ENCODE measurements at regions not wholly inside any gene's neighbourhood (a gene's known extent, or its start where the extent isn't known, plus 50 kb on each side); places are given as distances from the start of the nearest gene placed in this dataset.

DNA sequence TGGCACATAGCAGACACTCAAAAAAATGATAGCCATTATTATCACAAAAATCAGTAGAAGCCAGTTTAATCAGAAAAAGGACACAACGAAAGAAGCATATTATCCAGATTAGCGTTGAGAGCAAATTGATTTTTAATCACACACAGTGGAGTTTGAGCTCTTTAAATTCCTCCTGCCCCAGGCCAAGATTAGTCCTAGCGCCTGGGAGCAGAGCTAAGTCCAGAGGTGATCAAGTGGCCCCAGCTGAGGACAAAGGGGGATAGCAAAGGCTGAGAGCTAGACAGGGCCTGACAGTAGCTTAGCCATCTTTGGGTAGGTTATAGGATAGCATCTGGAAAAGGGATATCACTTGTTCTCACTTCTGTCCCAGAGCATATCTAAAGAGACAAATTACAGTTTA lies 133.6 kb downstream of the NXPE2 start:
- TF ChIP-seq, protein P1, sequence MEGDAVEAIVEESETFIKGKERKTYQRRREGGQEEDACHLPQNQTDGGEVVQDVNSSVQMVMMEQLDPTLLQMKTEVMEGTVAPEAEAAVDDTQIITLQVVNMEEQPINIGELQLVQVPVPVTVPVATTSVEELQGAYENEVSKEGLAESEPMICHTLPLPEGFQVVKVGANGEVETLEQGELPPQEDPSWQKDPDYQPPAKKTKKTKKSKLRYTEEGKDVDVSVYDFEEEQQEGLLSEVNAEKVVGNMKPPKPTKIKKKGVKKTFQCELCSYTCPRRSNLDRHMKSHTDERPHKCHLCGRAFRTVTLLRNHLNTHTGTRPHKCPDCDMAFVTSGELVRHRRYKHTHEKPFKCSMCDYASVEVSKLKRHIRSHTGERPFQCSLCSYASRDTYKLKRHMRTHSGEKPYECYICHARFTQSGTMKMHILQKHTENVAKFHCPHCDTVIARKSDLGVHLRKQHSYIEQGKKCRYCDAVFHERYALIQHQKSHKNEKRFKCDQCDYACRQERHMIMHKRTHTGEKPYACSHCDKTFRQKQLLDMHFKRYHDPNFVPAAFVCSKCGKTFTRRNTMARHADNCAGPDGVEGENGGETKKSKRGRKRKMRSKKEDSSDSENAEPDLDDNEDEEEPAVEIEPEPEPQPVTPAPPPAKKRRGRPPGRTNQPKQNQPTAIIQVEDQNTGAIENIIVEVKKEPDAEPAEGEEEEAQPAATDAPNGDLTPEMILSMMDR (conservative IDR thresholded peaks at IDR 0.05): no peak
- Mint-ChIP-seq H3K9me3 (no peaks in the 10 kb centered on the region), H3K4me3 (no peak overlapping the region), H3K27me3 (peaks cover 4% of the 10 kb centered on the region), H3K36me3 (no peaks in the 10 kb centered on the region), H3K27ac (no peak overlapping the region), H3K4me1 (ENCODE audit: unreplicated experiment) (no peaks in the 10 kb centered on the region)
- DNase-seq (ENCODE audit: extremely low spot score, unreplicated experiment): no peak

DNA sequence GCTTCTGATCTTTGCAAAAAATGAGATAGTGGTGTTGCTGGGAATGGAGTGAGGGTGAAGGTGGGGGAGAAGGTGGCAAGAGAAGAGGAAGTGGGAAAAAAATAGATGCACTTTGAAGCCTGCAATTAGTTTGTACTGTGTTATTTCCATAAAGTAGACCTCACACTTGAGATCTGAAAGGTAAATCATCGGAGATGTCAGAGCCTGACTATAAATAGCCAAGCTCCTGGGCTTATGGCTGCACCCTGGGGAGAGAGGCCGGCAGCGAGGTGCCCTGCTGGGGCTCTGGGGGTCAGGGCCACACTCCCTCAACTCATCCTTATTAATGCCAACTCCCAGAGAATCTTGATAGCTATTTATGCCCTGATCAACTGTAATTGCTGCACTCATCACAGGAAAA lies 134.4 kb downstream of the NXPE2 start:
- Mint-ChIP-seq H3K36me3 (no peaks in the 10 kb centered on the region), H3K27me3 (peaks cover 4% of the 10 kb centered on the region), H3K4me3 (no peak overlapping the region), H3K9me3 (no peaks in the 10 kb centered on the region), H3K4me1 (ENCODE audit: unreplicated experiment) (no peaks in the 10 kb centered on the region), H3K27ac (no peak overlapping the region)
- TF ChIP-seq, protein P1 (conservative IDR thresholded peaks at IDR 0.05): no peak
- no peak for DNase-seq (ENCODE audit: extremely low spot score, unreplicated experiment)

DNA sequence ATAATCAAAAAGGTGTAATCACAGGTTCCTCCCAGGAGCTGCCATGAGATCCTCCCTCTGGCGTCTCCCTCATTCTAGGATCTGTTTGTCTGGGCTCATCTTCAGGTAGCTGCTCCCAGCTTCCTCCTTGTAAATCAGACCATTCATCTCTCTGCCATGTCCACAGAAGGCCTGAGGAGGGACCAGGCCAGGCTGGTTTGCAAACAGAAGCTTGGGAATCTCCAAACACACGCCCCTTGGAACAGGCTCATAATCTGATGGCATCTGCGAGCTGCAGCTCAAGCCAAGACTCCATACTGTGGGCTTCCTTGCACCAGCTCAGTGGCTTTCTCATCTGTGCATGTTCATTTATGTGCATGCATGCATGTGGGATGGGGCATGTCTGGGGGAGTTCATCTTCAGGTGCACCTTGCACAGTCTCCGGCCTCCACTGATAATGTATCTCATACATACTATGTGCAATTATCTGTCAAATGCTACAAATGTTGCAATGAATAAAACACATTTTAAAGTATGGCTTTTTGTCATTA lies 134.9 kb downstream of the NXPE2 start:
- TF ChIP-seq, protein P1 (conservative IDR thresholded peaks at IDR 0.05): no peak
- no peaks in the 10 kb centered on the region for H3K9me3 Mint-ChIP-seq
- no peak for DNase-seq (ENCODE audit: extremely low spot score, unreplicated experiment)
- no peaks in the 10 kb centered on the region for H3K4me1 Mint-ChIP-seq (ENCODE audit: unreplicated experiment)
- H3K27ac Mint-ChIP-seq: no peak overlapping the region
- H3K27me3 Mint-ChIP-seq: peaks cover 4% of the 10 kb centered on the region
- H3K36me3 Mint-ChIP-seq: no peaks in the 10 kb centered on the region
- H3K4me3 Mint-ChIP-seq: no peak overlapping the region

DNA sequence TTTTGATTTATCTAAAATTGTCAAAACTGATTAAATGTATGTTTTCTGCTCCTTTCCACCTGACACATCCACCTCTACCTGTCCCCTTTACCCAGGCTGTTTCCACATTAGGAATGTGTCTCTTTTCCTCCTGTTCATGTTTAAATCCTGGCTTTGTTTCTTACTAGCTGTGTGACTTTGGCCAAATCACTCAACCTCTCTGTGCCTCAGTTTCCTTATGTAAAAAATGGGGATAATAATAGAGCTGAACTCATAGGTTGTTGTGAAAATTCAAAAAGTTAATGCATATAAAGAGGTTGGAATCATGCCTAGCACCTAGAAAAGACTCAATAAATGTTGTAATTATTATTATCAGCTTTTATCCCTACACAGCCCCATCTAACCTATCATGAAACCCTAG lies 136.8 kb downstream of the NXPE2 start:
- TF ChIP-seq, protein P1 (conservative IDR thresholded peaks at IDR 0.05): no peak
- peaks cover 4% of the 10 kb centered on the region for H3K4me1 Mint-ChIP-seq (ENCODE audit: unreplicated experiment)
- no peak overlapping the region for H3K27ac Mint-ChIP-seq
- no peaks in the 10 kb centered on the region for H3K9me3 Mint-ChIP-seq
- peaks cover 9% of the 10 kb centered on the region for H3K27me3 Mint-ChIP-seq
- no peaks in the 10 kb centered on the region for H3K36me3 Mint-ChIP-seq
- no peak overlapping the region for H3K4me3 Mint-ChIP-seq
- DNase-seq (ENCODE audit: extremely low spot score, unreplicated experiment): no peak

DNA sequence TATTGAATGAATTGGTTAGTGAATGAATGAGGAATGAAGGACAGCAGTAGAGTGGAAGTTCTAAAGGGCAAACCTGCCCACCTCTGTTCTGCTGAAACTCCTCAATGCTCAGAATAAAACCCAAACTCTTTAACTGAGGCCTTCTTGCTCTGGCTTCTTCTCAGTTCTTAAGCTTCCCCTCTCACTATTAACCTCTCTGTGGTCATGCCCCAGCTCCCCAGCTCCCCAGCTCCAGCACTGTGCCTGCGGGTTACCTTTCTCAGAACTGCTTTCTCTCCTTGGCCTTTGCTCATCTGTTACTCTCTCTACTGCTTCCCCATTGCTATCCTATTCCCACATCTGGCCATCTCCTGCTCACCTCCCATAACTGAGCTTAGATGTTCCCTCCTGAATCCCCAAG lies 137.4 kb downstream of the NXPE2 start:
- H3K27me3 Mint-ChIP-seq: peaks cover 9% of the 10 kb centered on the region
- H3K4me3 Mint-ChIP-seq: no peak overlapping the region
- no peaks in the 10 kb centered on the region for H3K36me3 Mint-ChIP-seq
- H3K27ac Mint-ChIP-seq: no peak overlapping the region
- TF ChIP-seq, protein P1 (conservative IDR thresholded peaks at IDR 0.05): no peak
- peaks cover 4% of the 10 kb centered on the region for H3K4me1 Mint-ChIP-seq (ENCODE audit: unreplicated experiment)
- no peaks in the 10 kb centered on the region for H3K9me3 Mint-ChIP-seq
- no peak for DNase-seq (ENCODE audit: extremely low spot score, unreplicated experiment)

DNA sequence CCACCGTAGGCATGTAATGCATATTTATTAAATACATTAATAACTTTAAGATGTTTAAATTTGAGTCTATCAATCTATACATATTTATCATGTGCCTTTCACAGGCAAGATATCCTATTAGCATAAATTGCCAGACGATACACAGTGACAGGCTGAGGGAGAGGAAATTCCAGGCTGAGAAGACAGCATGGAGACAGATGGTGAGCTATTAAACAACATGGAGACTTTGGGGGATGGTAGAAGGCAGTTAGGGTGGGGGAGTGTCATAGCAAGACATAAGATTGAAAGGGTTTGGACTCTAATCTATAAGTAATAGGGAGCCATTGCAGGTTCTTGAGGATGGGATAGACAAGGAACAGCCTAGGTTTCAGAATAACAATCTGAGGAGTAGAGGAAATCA lies 138.5 kb downstream of the NXPE2 start:
- H3K4me3 Mint-ChIP-seq: no peak overlapping the region
- H3K27me3 Mint-ChIP-seq: peaks cover 9% of the 10 kb centered on the region
- no peak for DNase-seq (ENCODE audit: extremely low spot score, unreplicated experiment)
- peaks cover 4% of the 10 kb centered on the region for H3K4me1 Mint-ChIP-seq (ENCODE audit: unreplicated experiment)
- TF ChIP-seq, protein P1 (conservative IDR thresholded peaks at IDR 0.05): no peak
- no peak overlapping the region for H3K27ac Mint-ChIP-seq
- H3K9me3 Mint-ChIP-seq: no peaks in the 10 kb centered on the region
- no peaks in the 10 kb centered on the region for H3K36me3 Mint-ChIP-seq
